AG09309 (cell line): ENCODE measurements at regions not wholly inside any gene's neighbourhood (a gene's known extent, or its start where the extent isn't known, plus 50 kb on each side); places are given as distances from the start of the nearest gene placed in this dataset.

ENCODE experiments used
- DNase-seq: peaks from one replicate; pipeline ENCODE4 v3.0.0-alpha.2; 2010; ENCODE audit warnings: low read depth
- H3K4me3 ChIP-seq: 2 replicates; pipeline ENCODE4 v1.5.1; 2011; ENCODE audit warnings: mild to moderate bottlenecking, low read depth, low read length, moderate library complexity; ENCODE audit not compliant: control insufficient read depth
- CTCF ChIP-seq: IDR thresholded peaks from 2 replicates; pipeline ENCODE4 v1.5.1; 2011; ENCODE audit warnings: mild to moderate bottlenecking, low read depth, low read length, inconsistent platforms; ENCODE audit not compliant: insufficient read depth, control insufficient read depth; ENCODE audit errors: missing control alignments

- H3K4me3 ChIP-seq = no peak overlapping the region
- no peak for TF ChIP-seq CTCF
- DNase-seq = no peak
Measured at GRCh38 chr2:121925466-121925865, 170.0 kb downstream of the TSN start.

- no peak overlapping the region for H3K4me3 ChIP-seq
- no peak for DNase-seq
- TF ChIP-seq CTCF = no peak
Measured at GRCh38 chr2:121943285-121943684, 187.8 kb downstream of the TSN start.

- no peak overlapping the region for H3K4me3 ChIP-seq
- TF ChIP-seq CTCF = no peak
- peak; percentile 83 for DNase-seq
Measured at GRCh38 chr2:121944072-121944831, 188.8 kb downstream of the TSN start.

GRCh38 chr2:121947674-121948073 is 192.2 kb downstream of the TSN start:
- no peak for DNase-seq
- TF ChIP-seq CTCF = no peak
- H3K4me3 ChIP-seq = no peak overlapping the region

GRCh38 chr2:121949271-121949670 is 193.8 kb downstream of the TSN start:
- H3K4me3 ChIP-seq = no peak overlapping the region
- DNase-seq = no peak
- TF ChIP-seq CTCF = no peak

GRCh38 chr2:121955426-121955825 is 200.0 kb downstream of the TSN start:
- DNase-seq = no peak
- no peak overlapping the region for H3K4me3 ChIP-seq
- no peak for TF ChIP-seq CTCF
